NB4 (cell line): ENCODE measurements at regions not wholly inside any gene's neighbourhood (a gene's known extent, or its start where the extent isn't known, plus 50 kb on each side); places are given as distances from the start of the nearest gene placed in this dataset.

ENCODE experiments used
- CTCF ChIP-seq: IDR thresholded peaks from one replicate; pipeline ENCODE4 v1.5.1; 2012; ENCODE audit warnings: low read depth, low read length
- MAX ChIP-seq: IDR thresholded peaks from 2 replicates; pipeline ENCODE4 v1.6.1; 2011; ENCODE audit warnings: low read depth, low read length
- MYC ChIP-seq: IDR thresholded peaks from 2 replicates; pipeline ENCODE4 v1.6.1; 2011; ENCODE audit warnings: low read depth, low read length
- POLR2A ChIP-seq: IDR thresholded peaks from 2 replicates; pipeline ENCODE4 v1.6.1; 2011; ENCODE audit warnings: mild to moderate bottlenecking; ENCODE audit not compliant: insufficient read length; ENCODE audit errors: extremely low read depth

DNA sequence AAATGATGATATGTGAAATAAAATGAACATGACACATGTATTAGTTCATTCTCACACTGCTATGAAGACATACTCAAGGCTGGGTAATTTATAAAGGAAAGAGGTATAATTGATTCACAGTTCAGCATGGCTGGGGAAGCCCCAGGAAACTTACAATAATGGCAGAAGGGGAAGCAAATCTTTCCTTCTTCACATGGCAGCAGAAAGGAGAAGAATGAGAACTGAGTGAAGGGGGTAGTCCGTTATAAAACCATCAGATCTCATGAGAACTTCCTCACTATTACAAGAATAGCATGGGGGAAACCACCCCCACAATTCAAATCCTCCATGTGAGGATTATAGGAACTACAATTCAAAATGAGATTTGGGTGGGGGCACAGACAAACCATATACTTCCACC lies 243.9 kb upstream of the GYPA start:
- TF ChIP-seq MAX (no peak), POLR2A (no peak), CTCF (no peak), MYC (no peak)
